ENCODE measurements at regions not wholly inside any gene's neighbourhood (a gene's known extent, or its start where the extent isn't known, plus 50 kb on each side); places are given as distances from the start of the nearest gene placed in this dataset.

DNA sequence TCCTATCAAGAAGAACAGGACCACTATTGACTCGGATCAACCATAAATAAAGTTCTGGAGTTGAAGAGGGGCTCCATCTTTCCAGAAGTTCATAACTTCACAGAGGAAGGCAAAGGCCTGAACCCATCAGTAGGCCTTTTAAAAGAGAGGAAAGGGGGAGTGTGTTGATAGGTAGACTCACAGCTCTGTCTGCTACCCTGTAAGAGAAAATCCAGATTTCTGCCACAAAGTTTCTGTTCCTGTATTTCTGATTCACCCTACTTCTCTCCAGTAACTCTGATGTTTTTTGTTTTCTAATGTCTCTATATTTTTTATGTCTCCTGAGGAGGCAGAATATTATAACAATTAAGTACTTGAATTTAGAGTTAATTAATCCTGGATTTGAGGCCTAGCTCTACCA, 564.0 kb downstream of the TNS1 start:
- Mint-ChIP-seq H3K9me3 (no peaks in the 10 kb centered on the region), H3K27ac (ENCODE audit: low read depth) (no peak overlapping the region), H3K27me3 (peaks cover 10% of the 10 kb centered on the region), H3K4me3 (no peak overlapping the region), H3K36me3 (ENCODE audit: insufficient read depth) (peaks cover 1% of the 10 kb centered on the region), H3K4me1 (peaks cover 2% of the 10 kb centered on the region)
- ATAC-seq (replicated peaks; ENCODE audit: extremely low read depth, poor library complexity, severe bottlenecking) (no peak), DNase-seq (ENCODE audit: low spot score in 2 of 2) (no peak)

DNA sequence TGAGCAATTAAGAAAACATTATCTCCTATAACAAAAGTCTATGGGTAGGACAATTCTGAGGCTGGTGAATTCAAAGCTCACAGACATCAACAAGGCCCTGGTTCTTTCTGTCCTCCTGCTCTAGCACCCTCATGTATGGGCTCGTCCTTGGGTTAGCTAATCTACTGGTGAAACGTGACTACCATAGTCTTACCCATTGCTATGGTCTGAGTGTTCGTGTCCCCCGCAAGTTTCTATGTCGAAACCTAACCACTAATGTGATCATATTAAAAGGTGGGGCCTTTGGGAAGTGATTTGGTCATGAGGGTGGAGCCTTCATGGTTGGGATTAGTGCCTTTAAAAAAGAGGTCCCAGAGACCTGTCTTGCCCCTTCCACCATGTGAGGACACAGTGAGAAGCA, 564.7 kb downstream of the TNS1 start:
- no peak for DNase-seq (ENCODE audit: low spot score in 2 of 2)
- ATAC-seq (replicated peaks; ENCODE audit: extremely low read depth, poor library complexity, severe bottlenecking), result no peak
- Mint-ChIP-seq H3K36me3 (ENCODE audit: insufficient read depth) (no peaks in the 10 kb centered on the region), H3K9me3 (no peaks in the 10 kb centered on the region), H3K4me3 (no peak overlapping the region), H3K27me3 (peaks cover 10% of the 10 kb centered on the region), H3K4me1 (peaks cover 9% of the 10 kb centered on the region), H3K27ac (ENCODE audit: low read depth) (no peak overlapping the region)

DNA sequence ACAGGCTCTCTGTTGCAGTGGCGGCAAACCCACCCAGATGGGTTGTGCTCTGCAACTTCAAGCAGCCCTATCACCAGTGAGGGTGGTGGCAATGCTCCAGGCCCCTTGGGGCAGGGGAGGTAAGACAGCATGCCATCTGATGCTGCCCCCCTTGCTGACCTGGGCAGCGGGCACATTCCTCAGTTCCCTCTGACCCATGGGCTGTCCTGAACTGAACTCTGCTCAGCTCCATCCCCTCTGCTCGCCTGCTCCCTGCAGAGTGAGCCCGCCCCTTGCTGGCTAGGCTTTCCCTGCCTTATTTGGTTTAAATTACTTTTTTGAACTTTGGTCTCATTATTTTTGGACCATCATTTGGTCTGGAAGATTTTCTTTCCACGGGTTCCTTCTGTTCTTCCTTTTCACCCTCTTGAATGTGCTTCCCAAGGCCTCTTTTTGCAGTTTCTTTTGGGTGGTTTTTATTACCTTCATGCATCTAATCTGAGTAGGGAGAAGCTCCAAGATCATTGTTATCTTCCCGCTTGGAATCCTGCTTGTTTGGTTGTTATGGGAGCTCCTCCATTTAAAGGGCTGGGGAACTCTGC, 565.4 kb downstream of the TNS1 start:
- H3K36me3 Mint-ChIP-seq (ENCODE audit: insufficient read depth), result no peaks in the 10 kb centered on the region
- DNase-seq (ENCODE audit: low spot score in 2 of 2), result no peak
- H3K9me3 Mint-ChIP-seq, result no peaks in the 10 kb centered on the region
- no peak overlapping the region for H3K27ac Mint-ChIP-seq (ENCODE audit: low read depth)
- no peak for ATAC-seq (replicated peaks; ENCODE audit: extremely low read depth, poor library complexity, severe bottlenecking)
- peaks cover 10% of the 10 kb centered on the region for H3K27me3 Mint-ChIP-seq
- peaks cover 9% of the 10 kb centered on the region for H3K4me1 Mint-ChIP-seq
- no peak overlapping the region for H3K4me3 Mint-ChIP-seq

DNA sequence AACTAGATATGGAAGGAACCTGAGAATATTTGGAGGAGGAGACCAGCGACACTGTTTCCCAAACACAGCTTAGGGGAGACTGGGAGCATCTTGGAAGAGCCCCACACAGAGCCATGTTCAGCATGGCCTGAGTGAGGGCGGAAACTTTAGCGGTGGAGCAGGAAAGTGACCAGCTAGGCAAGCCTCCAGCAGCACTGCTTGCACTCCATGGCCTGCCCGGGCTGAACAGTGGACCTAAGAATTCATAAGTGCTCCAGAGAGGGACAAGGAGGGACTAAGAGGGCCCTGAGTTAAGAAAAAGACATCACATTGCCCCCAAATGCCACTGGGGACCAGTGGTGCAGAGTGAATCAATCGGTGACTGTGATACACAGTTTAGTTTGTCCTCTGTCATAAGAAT, 566.4 kb downstream of the TNS1 start:
- DNase-seq (ENCODE audit: low spot score in 2 of 2) (no peak), ATAC-seq (replicated peaks; ENCODE audit: extremely low read depth, poor library complexity, severe bottlenecking) (no peak)
- H3K9me3 Mint-ChIP-seq, result no peaks in the 10 kb centered on the region
- H3K36me3 Mint-ChIP-seq (ENCODE audit: insufficient read depth), result no peaks in the 10 kb centered on the region
- peaks cover 10% of the 10 kb centered on the region for H3K27me3 Mint-ChIP-seq
- no peak overlapping the region for H3K4me3 Mint-ChIP-seq
- peaks cover 9% of the 10 kb centered on the region for H3K4me1 Mint-ChIP-seq
- no peak overlapping the region for H3K27ac Mint-ChIP-seq (ENCODE audit: low read depth)

DNA sequence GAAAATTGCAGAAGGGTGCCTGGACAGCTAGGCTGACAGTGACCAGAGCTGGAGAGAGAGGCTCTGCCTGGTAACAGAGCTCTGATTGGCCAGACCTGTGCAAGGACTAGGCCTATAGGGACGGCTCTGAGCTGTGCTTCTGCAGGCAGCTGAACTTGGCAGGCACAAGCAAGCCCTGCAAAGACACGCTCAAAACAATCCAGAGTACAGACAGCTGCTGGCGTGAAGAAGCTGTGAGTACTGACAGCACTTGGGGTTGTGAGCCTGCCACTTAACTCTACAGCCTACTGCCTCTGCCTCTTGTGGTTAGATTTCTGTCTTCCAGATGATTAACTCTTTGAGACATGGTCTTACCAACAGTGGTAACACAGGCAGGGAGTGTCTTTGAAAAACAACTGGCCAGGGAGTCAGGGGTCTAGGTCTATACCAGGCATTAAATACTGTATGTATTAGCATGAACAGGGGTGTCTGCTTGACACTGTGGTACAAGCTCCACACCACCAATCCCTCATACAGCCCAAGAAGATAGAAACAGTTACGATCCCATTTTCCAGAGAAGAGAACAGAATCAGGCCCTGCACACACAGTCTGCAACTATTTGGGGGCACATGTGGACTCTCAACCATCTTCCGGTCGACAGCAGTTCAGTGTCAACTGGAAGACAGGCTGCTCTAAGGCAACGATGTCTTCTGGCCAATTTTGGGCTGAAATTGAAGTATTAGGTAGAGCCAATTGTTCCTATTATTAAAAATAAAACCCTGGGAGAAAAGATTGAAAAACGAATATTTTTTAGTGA, 568.4 kb downstream of the TNS1 start:
- H3K27ac Mint-ChIP-seq (ENCODE audit: low read depth), result no peak overlapping the region
- no peaks in the 10 kb centered on the region for H3K36me3 Mint-ChIP-seq (ENCODE audit: insufficient read depth)
- DNase-seq (ENCODE audit: low spot score in 2 of 2) (no peak), ATAC-seq (replicated peaks; ENCODE audit: extremely low read depth, poor library complexity, severe bottlenecking) (peak; percentile 65)
- H3K9me3 Mint-ChIP-seq, result no peaks in the 10 kb centered on the region
- H3K27me3 Mint-ChIP-seq, result peaks cover 10% of the 10 kb centered on the region
- H3K4me1 Mint-ChIP-seq, result peaks cover 9% of the 10 kb centered on the region
- peak overlapping the region; percentile 50 for H3K4me3 Mint-ChIP-seq

DNA sequence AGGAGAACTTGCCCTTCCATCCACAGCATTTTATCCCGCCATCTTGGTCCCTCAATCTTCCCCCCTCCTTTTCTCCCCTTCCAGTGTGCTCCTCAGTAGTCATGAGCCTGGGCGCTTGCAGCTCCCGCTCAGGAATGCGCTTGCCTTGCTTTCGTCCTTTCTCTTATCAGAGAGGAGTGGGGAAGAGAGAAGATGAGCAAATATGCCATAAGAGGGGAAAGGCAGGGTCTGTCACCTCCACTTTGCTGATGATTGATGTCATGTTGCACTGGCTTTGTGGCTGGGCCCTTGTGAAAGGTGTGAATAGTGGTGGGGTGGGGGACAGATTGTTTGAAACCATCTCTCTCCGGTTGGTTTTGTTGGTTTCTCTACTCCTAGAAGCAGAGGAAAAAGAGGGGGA, 569.3 kb downstream of the TNS1 start:
- H3K9me3 Mint-ChIP-seq, result no peaks in the 10 kb centered on the region
- ATAC-seq (replicated peaks; ENCODE audit: extremely low read depth, poor library complexity, severe bottlenecking) (peak; percentile 53), DNase-seq (ENCODE audit: low spot score in 2 of 2) (no peak)
- no peak overlapping the region for H3K27ac Mint-ChIP-seq (ENCODE audit: low read depth)
- H3K4me3 Mint-ChIP-seq, result peak overlapping the region; percentile 50
- H3K4me1 Mint-ChIP-seq, result peaks cover 9% of the 10 kb centered on the region
- H3K36me3 Mint-ChIP-seq (ENCODE audit: insufficient read depth), result no peaks in the 10 kb centered on the region
- H3K27me3 Mint-ChIP-seq, result peaks cover 10% of the 10 kb centered on the region

DNA sequence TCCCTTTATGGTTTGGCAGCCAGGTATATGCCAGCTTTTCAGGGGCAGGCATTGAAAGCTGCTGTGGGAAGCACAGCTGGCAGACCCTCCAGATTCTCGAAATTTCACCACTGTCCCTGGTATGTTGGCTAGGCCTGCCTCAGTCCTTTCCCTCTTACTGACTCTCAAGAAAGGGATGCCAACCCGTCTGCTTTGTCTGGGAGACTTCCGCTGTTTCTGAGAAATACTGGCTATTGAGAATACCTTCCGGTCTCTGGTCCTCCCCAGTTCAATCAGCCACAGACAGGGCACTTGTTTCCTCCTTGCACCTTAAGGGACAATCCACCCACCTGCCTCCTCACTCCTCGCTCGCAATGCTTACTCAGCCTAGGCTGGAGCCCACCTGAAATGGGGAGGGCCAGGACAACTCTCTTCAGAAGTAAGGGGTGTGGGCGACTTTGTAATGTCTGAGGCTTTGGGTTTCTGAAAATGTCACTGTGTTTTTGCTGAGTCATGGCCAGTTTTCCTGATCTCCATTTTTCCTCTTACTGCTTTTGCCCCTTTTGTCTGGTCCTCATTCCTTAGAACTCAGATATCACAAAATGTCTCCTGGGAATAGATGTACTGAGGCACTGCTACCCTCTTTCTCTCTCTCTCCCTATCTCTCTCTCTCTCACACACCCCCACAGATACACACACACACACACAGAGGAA, 571.1 kb downstream of the TNS1 start:
- Mint-ChIP-seq H3K27me3 (peaks cover 10% of the 10 kb centered on the region), H3K4me3 (no peak overlapping the region), H3K36me3 (ENCODE audit: insufficient read depth) (no peaks in the 10 kb centered on the region), H3K4me1 (peaks cover 9% of the 10 kb centered on the region), H3K9me3 (no peaks in the 10 kb centered on the region), H3K27ac (ENCODE audit: low read depth) (no peak overlapping the region)
- no peak for ATAC-seq (replicated peaks; ENCODE audit: extremely low read depth, poor library complexity, severe bottlenecking)
- no peak for DNase-seq (ENCODE audit: low spot score in 2 of 2)

DNA sequence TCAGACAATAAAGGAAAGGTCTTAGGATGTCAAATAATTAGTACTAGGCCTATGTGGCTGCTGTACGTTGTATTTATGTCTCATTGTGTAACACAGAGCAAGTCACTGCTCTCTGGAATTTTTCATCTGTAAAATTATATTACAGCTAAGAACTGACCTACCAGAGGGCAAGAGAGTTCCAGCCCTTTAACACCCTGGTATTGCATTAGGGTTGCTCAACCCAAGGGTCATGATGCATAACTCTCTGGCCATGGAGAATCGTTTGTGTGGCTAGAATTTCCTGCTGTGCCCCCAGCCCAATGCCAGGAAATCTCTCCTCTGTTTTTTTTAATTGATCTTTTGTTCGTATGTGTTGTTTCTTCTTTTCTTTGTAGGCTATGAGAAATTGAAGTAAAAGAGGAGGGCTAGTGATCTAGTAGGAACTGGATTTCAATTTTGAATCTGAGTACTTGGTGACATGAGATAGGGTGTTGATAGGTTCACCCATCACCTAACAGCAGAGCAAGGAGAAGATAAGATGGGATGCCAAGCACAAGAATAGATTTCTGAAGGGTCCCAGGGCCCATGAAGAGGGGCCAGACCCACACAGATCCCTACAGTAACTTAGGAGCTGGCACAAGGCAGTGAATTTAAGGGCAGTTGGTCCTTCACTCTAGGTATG, 571.2 kb upstream of the TNP1 start:
- no peaks in the 10 kb centered on the region for H3K9me3 Mint-ChIP-seq
- ATAC-seq (replicated peaks; ENCODE audit: extremely low read depth, poor library complexity, severe bottlenecking), result no peak
- H3K4me3 Mint-ChIP-seq, result no peak overlapping the region
- DNase-seq (ENCODE audit: low spot score in 2 of 2), result no peak
- H3K27me3 Mint-ChIP-seq, result peaks cover 5% of the 10 kb centered on the region
- no peak overlapping the region for H3K27ac Mint-ChIP-seq (ENCODE audit: low read depth)
- peaks cover 9% of the 10 kb centered on the region for H3K4me1 Mint-ChIP-seq
- no peaks in the 10 kb centered on the region for H3K36me3 Mint-ChIP-seq (ENCODE audit: insufficient read depth)

DNA sequence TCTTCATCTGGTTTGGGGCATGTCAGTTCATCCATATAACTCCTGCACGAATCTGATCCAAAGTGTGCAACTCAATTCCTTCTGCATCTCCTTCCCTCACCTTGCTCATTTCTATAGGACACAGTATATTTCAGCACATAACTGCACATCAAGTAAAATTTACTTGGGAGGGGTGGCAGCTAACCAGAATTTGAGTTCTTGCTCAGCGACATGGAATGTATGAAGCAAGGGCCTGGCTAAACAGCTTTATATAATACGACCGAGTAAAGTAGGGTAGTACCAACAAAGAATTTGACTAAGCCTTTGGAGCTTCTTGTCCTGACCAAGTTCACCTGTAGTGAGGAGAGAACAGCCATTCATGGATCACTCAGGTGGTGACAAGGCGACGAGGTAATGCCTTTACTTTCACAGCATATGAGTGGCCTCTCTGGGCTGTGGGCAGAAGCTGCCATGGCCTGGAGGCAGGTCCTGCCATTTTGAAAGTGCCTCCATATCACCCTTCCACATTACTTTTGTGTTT, 570.2 kb upstream of the TNP1 start:
- Mint-ChIP-seq H3K27me3 (no peaks in the 10 kb centered on the region), H3K36me3 (ENCODE audit: insufficient read depth) (no peaks in the 10 kb centered on the region), H3K27ac (ENCODE audit: low read depth) (no peak overlapping the region), H3K9me3 (no peaks in the 10 kb centered on the region), H3K4me1 (peaks cover 9% of the 10 kb centered on the region), H3K4me3 (no peak overlapping the region)
- no peak for ATAC-seq (replicated peaks; ENCODE audit: extremely low read depth, poor library complexity, severe bottlenecking)
- no peak for DNase-seq (ENCODE audit: low spot score in 2 of 2)

DNA sequence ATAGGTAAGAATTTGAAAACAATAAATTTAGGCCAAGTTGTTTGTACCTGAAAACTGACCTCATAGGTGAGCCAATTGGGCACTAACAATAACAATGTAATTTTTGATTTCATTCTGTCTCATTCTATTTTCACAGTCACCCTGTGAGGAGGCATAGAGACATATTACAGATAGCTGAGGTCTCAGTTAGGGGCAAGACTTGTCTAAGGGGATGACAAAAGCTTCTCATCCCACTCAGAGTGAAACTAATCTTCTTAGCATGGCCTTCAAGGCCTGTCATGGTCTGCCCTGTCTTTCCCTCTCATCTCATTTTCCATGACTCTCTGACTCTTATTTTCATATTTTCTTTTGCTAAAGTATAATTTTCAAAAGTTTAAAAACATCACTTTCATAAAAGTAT, 562.0 kb upstream of the TNP1 start:
- ATAC-seq (replicated peaks; ENCODE audit: extremely low read depth, poor library complexity, severe bottlenecking), result no peak
- H3K4me1 Mint-ChIP-seq, result no peaks in the 10 kb centered on the region
- DNase-seq (ENCODE audit: low spot score in 2 of 2), result no peak
- no peaks in the 10 kb centered on the region for H3K36me3 Mint-ChIP-seq (ENCODE audit: insufficient read depth)
- no peaks in the 10 kb centered on the region for H3K27me3 Mint-ChIP-seq
- H3K27ac Mint-ChIP-seq (ENCODE audit: low read depth), result no peak overlapping the region
- no peaks in the 10 kb centered on the region for H3K9me3 Mint-ChIP-seq
- H3K4me3 Mint-ChIP-seq, result no peak overlapping the region

DNA sequence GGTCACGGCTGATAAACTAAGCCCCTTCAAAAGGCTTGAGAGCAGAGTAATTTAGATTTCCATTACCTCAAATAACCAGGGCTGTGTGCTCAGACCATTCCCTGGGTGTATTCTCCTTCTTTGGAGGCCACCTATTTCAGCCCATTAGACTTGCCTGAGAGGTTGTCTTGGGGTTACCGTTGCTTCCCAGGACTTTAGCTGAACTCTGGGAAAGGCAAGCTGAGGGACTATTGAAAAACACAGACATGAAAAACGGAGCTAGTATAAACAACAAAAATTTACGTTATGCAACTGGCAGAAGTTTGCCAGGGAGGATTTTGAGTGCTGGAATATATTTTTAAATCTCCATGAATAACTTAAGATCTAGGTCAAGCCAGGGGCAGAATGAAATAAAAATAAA, 561.0 kb upstream of the TNP1 start:
- Mint-ChIP-seq H3K9me3 (no peaks in the 10 kb centered on the region), H3K27me3 (no peaks in the 10 kb centered on the region), H3K36me3 (ENCODE audit: insufficient read depth) (no peaks in the 10 kb centered on the region), H3K4me3 (no peak overlapping the region), H3K27ac (ENCODE audit: low read depth) (no peak overlapping the region), H3K4me1 (no peaks in the 10 kb centered on the region)
- DNase-seq (ENCODE audit: low spot score in 2 of 2) (no peak), ATAC-seq (replicated peaks; ENCODE audit: extremely low read depth, poor library complexity, severe bottlenecking) (no peak)

DNA sequence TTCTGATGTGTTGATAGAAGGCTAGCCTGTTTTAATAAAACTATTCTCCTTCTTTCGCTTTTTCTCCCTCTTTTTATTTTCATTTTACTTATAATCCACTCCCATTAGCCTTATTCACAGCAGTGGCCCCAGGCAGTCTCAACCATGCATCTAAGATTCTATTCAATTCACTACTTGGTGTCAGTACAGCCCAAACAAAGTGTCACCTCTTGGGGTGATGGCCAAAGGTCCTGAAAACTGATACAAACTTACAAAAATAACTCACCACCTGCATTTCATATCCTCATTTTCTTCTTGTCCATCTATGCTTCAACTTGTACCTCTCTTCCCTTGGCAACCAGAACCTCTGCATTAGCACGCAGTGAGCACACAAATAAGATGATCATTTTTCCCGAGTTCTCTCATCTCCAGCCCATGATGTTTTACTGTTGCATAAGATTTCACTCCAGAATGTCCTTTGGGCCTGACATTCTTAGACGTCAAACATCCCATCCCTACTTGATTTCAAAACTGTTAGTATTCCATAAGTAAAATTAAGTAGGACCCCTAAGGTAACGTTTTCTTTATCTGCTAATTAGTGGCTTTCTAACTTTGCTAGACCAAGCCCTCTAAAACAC, 559.3 kb upstream of the TNP1 start:
- H3K4me1 Mint-ChIP-seq, result no peaks in the 10 kb centered on the region
- H3K4me3 Mint-ChIP-seq, result no peak overlapping the region
- no peak overlapping the region for H3K27ac Mint-ChIP-seq (ENCODE audit: low read depth)
- H3K36me3 Mint-ChIP-seq (ENCODE audit: insufficient read depth), result no peaks in the 10 kb centered on the region
- DNase-seq (ENCODE audit: low spot score in 2 of 2) (no peak), ATAC-seq (replicated peaks; ENCODE audit: extremely low read depth, poor library complexity, severe bottlenecking) (no peak)
- H3K27me3 Mint-ChIP-seq, result no peaks in the 10 kb centered on the region
- H3K9me3 Mint-ChIP-seq, result no peaks in the 10 kb centered on the region
